ENCODE measurements at regions not wholly inside any gene's neighbourhood (a gene's known extent, or its start where the extent isn't known, plus 50 kb on each side); places are given as distances from the start of the nearest gene placed in this dataset.
"Not testable (repeated sequence)": the region's sequence is repeated elsewhere in the genome, so short reads cannot be mapped to it uniquely, and the experiment has no call there.

GRCh38 chr1:43039228-43040055 lies 80.8 kb upstream of the SLC2A1 start:
- DNase-seq, result no peak

DNA sequence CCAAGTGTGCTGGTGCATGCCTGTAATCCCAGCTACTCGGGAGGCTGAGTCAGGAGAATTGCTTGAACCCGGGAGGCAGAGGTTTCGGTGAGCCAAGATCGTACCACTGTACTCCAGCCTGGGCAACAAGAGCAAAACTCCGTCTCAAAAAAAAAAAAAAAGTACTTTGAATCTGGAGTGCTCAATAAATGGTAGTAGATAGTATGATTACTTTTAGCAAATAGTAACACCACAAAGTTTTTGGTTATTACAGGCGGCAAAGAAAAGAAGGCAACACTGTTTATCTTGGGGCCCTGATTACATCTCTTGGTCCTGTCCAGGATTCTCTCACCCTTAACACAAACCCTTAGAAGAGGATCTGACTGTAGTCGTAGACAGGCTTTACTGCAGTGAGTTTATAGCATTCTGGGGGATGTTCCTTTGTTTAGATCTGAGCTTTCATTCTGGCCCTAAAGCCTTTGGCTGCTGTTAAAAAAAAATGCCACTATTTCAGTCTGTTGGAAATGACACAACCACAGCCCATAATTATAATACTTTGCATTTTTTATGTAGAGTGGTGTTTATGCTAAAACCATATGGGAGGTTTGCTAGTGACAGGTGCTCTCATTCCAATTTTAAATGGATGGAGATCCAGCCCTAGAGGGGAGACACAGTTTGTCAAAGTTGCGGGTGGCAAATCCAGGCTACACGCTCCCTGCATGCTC lies 79.7 kb upstream of the SLC2A1 start:
- DNase-seq, result no peak

DNA sequence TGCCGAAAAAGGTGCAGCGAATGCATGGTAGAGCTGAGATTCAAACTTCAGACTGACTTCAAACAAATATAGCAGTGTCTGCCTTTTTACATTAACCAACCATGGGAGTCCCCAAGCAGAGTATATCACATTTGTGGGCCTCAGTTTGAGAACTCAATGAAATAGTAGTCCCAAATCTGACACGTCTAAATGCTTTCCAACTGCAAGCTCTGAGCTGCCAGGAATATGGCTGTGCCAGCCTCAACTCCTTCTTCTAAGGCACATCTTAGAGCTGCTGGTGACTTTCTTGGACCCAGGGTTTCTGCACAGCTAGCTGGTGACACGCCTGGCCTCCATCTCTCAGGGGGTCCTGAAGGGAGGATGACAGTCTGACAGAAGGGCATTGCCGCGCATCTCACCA lies 78.8 kb upstream of the SLC2A1 start:
- DNase-seq, result no peak

DNA sequence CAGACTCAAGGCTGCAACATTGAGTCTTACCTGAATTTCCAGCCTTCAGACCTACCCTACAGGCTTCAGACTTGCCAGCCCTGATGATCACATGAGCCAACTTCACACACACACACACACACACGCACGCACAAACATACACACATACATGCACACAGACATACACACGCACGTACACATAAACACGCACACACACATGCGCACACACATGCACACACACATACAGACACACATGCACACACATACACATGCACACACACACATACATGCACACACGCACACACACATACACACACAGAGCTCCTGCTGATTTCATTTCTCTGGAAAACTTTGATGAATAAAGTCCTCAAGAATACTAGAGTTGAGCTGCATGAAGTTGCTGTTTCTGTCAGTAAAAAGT lies 78.3 kb upstream of the SLC2A1 start:
- DNase-seq, result no peak

GRCh38 chr1:43035821-43036741 lies 77.4 kb upstream of the SLC2A1 start:
- no peak for DNase-seq

DNA sequence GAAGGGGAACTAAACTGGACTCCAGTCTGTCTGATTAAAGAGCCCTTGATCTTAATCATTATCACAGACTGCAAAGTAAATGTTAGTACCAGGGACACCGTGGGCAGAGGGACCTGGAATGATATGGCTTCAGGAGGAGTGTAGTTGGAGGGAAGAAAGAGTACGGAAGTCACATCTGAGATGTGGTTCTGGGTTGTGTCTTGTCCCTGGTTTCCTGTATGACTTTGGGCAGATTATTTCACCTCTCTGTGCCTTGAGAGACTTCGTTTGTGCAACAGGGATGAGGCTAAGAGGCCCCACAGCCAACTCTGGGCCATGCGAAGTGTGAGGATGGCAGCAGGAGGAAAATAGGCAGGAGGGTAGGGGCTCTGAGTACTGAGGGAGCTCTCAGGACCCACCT lies 76.1 kb upstream of the SLC2A1 start:
- no peak for DNase-seq

GRCh38 chr1:43034195-43034658 lies 75.6 kb upstream of the SLC2A1 start:
- DNase-seq, result no peak

GRCh38 chr1:43031316-43032203 lies 72.9 kb upstream of the SLC2A1 start:
- no peak for DNase-seq

DNA sequence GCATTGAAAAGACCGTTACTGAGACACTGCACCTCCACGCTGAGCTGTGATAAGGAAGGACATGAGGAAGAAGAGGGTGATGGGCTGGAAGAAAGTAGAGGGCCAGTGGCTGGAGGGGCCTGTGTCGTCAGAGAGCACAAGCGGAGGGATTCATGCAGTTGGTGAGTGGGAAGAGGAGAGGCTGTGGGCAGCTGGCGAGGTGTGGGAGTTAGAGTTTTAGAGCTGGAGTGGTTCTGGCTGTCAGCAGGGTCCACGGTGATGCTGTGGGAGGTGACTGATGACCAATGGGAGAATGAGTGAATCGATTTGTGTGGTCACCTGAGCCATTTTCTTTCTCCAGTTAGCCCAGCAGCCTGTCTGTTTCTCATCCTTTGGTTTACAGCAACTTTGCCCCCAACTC lies 66.2 kb upstream of the SLC2A1 start:
- no peak for DNase-seq

DNA sequence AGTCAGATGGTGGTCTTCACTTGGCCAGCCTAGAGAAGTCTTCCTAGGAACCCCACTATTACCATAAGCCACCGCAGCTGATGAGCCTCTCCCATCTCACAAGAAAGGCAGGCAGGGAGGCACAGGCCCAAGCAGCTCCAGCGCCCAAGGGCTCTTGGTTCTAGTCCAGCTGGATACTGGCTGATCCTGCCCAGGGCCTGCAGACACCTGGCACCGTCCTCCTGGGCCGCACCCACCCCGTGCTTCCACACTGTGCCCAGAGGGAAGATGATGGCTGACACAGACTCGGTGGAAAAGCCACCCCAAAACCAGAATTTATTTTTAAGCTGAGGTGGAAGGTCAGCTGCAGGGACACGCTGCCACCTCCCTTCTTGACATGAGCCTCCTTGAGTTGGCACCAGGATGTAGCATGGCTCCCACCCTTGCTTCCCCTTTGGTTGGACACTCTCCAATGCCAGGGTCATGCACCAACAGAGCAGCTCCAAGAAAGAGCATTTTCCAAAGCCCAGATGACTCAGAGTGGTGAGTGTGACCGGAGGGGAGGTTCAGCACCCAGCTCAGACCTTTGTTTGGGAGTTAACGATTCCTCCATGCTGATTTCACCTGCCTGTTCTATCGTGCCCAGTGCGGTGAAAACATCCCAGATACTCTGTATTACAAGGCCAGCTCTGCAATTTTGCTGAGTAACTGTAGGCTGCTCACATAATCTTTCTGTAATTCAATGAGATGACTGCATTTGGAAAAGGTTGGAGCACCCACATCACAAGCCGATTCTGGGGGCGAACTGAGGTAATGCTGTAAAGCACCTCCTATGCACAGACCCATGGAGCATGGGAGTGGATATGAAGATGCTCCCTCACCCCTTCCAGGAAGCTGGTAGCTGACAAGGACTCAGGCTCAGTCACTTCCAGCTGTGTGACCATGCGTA lies 63.1 kb upstream of the SLC2A1 start:
- DNase-seq, result no peak

GRCh38 chr1:43019226-43019625 lies 60.6 kb upstream of the SLC2A1 start:
- no peak for DNase-seq

DNA sequence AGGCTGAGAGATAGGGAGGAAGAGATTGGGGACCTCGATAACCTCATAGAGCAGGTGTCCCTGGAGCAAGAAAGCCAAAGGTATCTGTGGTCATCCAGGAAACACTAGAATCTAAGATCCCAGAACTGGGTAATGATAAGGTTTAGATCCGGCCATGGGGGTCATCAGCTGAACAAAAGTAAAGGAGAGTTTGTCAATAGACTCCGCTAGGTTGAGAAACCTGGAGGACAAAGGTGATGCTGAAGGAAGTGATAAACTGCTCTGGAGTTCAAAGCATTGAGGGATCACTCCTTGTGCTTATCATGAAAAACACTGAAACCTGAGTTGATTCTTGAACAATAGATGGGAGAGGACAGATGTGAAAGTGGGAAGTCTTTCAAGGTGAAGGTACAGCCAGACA lies 59.5 kb upstream of the SLC2A1 start:
- no peak for DNase-seq

GRCh38 chr1:43015269-43015668 lies 56.6 kb upstream of the SLC2A1 start:
- no peak for DNase-seq

GRCh38 chr1:43014579-43014978 lies 55.9 kb upstream of the SLC2A1 start:
- DNase-seq, result not testable (repeated sequence)

GRCh38 chr1:43011020-43011419 lies 52.4 kb upstream of the SLC2A1 start:
- DNase-seq, result no peak

- no peak for DNase-seq
Observed at GRCh38 chr1:43009274-43009673, 50.6 kb upstream of the SLC2A1 start.

DNA sequence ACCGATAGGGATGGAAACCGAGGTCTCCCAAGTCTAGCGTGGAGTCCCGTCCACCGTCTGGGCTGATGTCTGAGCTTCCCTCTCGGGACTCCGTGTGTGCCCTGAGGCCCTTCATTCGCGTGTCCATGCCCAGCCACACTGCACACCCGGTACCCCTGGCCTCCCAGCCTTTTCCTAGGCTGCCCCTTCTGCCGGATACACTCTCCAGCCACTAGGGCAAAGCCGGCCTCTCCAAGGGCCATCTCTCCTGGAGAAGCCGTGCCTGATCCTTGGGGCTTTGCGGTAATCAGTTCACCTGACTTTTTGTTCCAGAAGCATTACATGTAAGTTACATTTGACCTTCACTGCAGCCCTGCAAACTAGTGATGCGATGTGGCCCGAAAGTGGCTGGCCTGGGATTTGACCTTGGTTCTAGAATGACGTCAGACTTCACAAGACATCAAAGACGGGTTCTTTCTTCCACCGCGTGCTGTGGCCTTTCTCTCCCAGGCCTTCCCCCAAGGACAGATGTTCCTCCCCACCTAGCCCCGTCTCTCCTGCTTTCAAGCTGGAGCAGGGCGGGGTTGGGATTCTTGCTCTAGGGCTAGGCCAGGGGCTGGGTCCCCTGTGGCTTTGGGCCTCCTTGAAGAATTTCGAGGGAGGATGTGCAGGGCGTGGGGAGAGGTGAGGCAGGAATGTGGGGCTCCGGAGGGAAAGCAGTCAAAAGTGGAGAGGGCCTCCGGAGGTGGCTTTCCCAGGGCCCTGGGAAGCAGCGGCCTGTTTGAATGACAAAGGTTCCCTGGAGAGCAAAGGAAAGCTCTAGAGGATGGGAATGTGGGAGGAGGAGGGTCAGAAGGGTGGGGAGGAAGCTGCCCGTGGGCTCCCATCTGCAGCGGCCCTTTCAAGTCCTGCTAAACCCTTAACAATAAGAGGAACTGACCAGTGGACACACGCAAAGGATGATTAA lies 49.7 kb upstream of the SLC2A1 start:
- DNase-seq, result no peak
